Neural progenitor cell (in vitro differentiated cells): ENCODE measurements at regions not wholly inside any gene's neighbourhood (a gene's known extent, or its start where the extent isn't known, plus 50 kb on each side); places are given as distances from the start of the nearest gene placed in this dataset.

Source experiments
- EZH2 ChIP-seq: fragments of 200-600 bp; sonication (generic); IDR thresholded peaks from 2 replicates; pipeline ENCODE4 v1.6.1; 2017; ENCODE audit warnings: antibody characterized with exemption, mild to moderate bottlenecking, moderate library complexity
- TF ChIP-seq, protein P1 (sequence below): fragments of 200-600 bp; sonication (generic); IDR thresholded peaks from 2 replicates; pipeline ENCODE4 v1.5.1; 2017; ENCODE audit warnings: antibody characterized with exemption, mild to moderate bottlenecking

DNA sequence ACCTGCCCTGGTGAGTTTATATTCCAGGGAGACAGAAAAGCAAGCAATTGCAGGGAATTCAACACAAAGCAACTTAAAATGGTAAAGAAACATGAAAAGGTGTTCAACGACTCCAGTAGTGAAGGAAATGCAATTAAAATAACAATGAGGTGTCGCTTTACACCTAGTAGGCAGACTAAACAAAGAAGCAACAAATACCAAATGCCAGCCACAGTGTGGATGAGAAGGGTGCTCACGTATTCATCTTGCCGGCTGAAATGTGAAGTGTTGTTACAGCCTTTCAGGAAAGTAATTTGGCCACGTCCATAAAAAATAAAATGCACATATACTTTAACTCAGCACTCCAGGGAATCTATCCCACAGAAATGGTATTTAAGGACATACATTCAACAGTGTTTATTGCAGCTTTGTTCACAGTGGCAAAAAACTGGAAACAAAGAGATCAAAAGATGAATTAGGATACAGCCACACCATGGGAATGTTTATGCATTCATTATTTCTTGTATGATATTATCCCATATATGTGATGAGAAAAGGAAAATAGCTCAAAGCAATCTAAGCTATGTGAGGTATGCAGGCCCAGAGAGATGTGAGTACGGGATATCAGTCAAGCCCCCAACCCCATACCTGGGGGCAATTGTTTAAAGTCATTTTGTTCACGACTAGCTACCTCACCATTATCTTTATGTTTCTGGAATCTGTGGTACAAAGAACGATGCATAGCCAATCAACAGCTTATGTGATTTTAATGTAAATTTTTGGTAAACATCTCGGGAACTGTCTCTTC lies 266.0 kb upstream of the SOX4 start:
- TF ChIP-seq, protein P1, sequence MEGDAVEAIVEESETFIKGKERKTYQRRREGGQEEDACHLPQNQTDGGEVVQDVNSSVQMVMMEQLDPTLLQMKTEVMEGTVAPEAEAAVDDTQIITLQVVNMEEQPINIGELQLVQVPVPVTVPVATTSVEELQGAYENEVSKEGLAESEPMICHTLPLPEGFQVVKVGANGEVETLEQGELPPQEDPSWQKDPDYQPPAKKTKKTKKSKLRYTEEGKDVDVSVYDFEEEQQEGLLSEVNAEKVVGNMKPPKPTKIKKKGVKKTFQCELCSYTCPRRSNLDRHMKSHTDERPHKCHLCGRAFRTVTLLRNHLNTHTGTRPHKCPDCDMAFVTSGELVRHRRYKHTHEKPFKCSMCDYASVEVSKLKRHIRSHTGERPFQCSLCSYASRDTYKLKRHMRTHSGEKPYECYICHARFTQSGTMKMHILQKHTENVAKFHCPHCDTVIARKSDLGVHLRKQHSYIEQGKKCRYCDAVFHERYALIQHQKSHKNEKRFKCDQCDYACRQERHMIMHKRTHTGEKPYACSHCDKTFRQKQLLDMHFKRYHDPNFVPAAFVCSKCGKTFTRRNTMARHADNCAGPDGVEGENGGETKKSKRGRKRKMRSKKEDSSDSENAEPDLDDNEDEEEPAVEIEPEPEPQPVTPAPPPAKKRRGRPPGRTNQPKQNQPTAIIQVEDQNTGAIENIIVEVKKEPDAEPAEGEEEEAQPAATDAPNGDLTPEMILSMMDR: no peak
- no peak for TF ChIP-seq EZH2
